PC-9 (cell line): ENCODE measurements at regions not wholly inside any gene's neighbourhood (a gene's known extent, or its start where the extent isn't known, plus 50 kb on each side); places are given as distances from the start of the nearest gene placed in this dataset.

Experiments
- BruUV-seq: library from RNA; stranded (reverse); fragments of 400-500 nt; replicated peaks from 2 replicates; lab custom pipeline; 2021; lab: Mats Ljungman, UMichigan
- CTCF ChIA-PET: fragments of 300-600 bp; sonication (Branson Sonifier 250); formaldehyde crosslinking; loops from one replicate; lab custom pipeline; 2022; ENCODE audit warnings: antibody characterized with exemption; lab: Charles Lee
- POLR2A ChIA-PET: fragments of 300-600 bp; sonication (Branson Sonifier 250); formaldehyde crosslinking; loops from one replicate; lab custom pipeline; 2022; ENCODE audit warnings: antibody characterized with exemption; ENCODE audit not compliant: unreplicated experiment; lab: Charles Lee
- DNase-seq, 2 experiments: peaks; one replicate each; pipeline versions ENCODE4 v3.0.0 to v3.0.0-alpha.2; 2015 to 2022; ENCODE audit warnings: mixed read lengths in 1 of 2
- H2AFZ ChIP-seq: fragments of 200-600 bp; sonication (generic); 2 replicates; pipeline ENCODE4 v1.8.1; 2017; ENCODE audit warnings: antibody characterized with exemption
- H3F3A ChIP-seq: fragments of 200-600 bp; sonication (generic); 2 replicates; pipeline ENCODE4 v1.8.1; 2017; ENCODE audit warnings: antibody characterized with exemption, mild to moderate bottlenecking, low read depth; ENCODE audit not compliant: insufficient read depth
- H3K27ac ChIP-seq: fragments of 200-600 bp; sonication (generic); 2 replicates; pipeline ENCODE4 v1.6.1; 2016; ENCODE audit warnings: mixed run types
- H3K27me3 ChIP-seq: fragments of 200-600 bp; sonication (generic); 2 replicates; pipeline ENCODE4 v1.6.1; 2016; ENCODE audit warnings: low read depth, mixed run types; ENCODE audit not compliant: insufficient read depth
- H3K36me3 ChIP-seq: fragments of 200-600 bp; sonication (generic); 2 replicates; pipeline ENCODE4 v1.6.1; 2016; ENCODE audit warnings: low read depth, mixed run types
- H3K4me1 ChIP-seq: fragments of 200-600 bp; sonication (generic); replicated peaks from 2 replicates; pipeline ENCODE4 v1.6.1; 2016; ENCODE audit warnings: mixed run types; ENCODE audit not compliant: insufficient read depth
- H3K4me2 ChIP-seq: fragments of 200-600 bp; sonication (generic); 2 replicates; pipeline ENCODE4 v1.6.1; 2017; ENCODE audit warnings: mixed run types
- H3K4me3 ChIP-seq: fragments of 200-600 bp; sonication (generic); 2 replicates; pipeline ENCODE4 v1.6.1; 2016; ENCODE audit warnings: mixed run types
- H3K79me2 ChIP-seq: fragments of 200-600 bp; sonication (generic); 2 replicates; pipeline ENCODE4 v1.6.1; 2017; ENCODE audit warnings: low read depth, mixed run types
- H3K9me2 ChIP-seq: fragments of 200-600 bp; sonication (generic); 2 replicates; pipeline ENCODE4 v1.8.1; 2017; ENCODE audit warnings: mild to moderate bottlenecking; ENCODE audit not compliant: insufficient read depth
- H3K9me3 ChIP-seq: fragments of 200-600 bp; sonication (generic); 2 replicates; pipeline ENCODE4 v1.8.1; 2016; ENCODE audit warnings: low read depth; ENCODE audit not compliant: insufficient read depth
- H4K20me1 ChIP-seq: fragments of 200-600 bp; sonication (generic); 2 replicates; pipeline ENCODE4 v1.8.1; 2017; ENCODE audit not compliant: insufficient read depth
- EZH2 ChIP-seq: fragments of 200-600 bp; sonication (generic); IDR thresholded peaks from 2 replicates; pipeline ENCODE4 v1.8.0; 2017; ENCODE audit warnings: antibody characterized with exemption, low read depth
- intact Hi-C: fragments of 100-400 bp; cut with micrococcal nuclease; formaldehyde crosslinking; loops from one replicate; pipeline ENCODE4 v1.10.0; 2022; ENCODE audit not compliant: unreplicated experiment
- TF ChIP-seq, protein P1 (sequence below): fragments of 200-600 bp; sonication (generic); conservative IDR thresholded peaks from 2 replicates; pipeline ENCODE4 v1.6.1; 2017; ENCODE audit warnings: mixed run types, antibody characterized with exemption, mild to moderate bottlenecking, moderate library complexity

DNA sequence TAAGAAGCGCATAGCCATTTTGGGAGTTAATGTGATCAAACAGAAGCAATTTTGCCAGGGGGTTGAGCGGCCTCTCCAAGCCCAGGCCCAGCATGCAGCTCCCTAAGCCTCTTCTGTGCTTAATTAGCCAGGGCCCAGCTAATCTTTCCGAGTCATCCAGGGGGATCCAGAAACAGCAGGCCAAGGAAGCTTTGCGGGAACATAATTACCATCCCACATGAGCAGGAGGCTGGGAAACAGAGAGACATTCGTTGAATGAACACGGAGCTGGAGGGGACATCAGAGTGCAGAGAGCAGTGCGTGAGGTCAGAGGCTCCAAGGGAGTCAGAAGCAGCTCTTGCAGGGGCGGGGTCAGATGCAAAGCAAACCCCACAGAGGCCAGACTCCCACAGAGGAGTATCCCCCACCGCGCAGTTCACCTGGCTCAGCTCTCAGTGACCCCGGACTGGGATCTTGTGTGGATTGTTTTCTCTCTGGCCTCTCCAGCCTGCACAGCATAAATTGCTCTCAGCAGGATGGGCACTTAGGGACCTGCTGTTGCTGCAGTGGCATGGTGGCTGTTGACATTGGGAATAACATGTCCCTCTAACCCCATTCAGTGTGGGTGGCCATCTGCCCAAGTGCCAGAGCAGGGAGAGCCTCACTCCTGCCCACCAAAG lies 657.4 kb downstream of the AJAP1 start:
- Histone ChIP-seq H3K4me1 (no peaks in the 10 kb centered on the region), H3K9me2 (no peaks in the 10 kb centered on the region), H3K79me2 (no peaks in the 10 kb centered on the region), H3K27me3 (peaks cover 20% of the 10 kb centered on the region), H2AFZ (no peak overlapping the region), H3K4me2 (no peak overlapping the region), H3K4me3 (no peak overlapping the region), H3F3A (no peaks in the 10 kb centered on the region), H3K36me3 (no peaks in the 10 kb centered on the region), H3K27ac (no peak overlapping the region), H3K9me3 (no peaks in the 10 kb centered on the region), H4K20me1 (no peaks in the 10 kb centered on the region)
- no peak for TF ChIP-seq EZH2
- TF ChIP-seq, protein P1, sequence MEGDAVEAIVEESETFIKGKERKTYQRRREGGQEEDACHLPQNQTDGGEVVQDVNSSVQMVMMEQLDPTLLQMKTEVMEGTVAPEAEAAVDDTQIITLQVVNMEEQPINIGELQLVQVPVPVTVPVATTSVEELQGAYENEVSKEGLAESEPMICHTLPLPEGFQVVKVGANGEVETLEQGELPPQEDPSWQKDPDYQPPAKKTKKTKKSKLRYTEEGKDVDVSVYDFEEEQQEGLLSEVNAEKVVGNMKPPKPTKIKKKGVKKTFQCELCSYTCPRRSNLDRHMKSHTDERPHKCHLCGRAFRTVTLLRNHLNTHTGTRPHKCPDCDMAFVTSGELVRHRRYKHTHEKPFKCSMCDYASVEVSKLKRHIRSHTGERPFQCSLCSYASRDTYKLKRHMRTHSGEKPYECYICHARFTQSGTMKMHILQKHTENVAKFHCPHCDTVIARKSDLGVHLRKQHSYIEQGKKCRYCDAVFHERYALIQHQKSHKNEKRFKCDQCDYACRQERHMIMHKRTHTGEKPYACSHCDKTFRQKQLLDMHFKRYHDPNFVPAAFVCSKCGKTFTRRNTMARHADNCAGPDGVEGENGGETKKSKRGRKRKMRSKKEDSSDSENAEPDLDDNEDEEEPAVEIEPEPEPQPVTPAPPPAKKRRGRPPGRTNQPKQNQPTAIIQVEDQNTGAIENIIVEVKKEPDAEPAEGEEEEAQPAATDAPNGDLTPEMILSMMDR: no peak
- DNase-seq: no peak
- no TSS peak for BruUV-seq
- intact Hi-C loops: no loop called here
- ChIA-PET POLR2A (no interaction called here), CTCF (no interaction called here)

DNA sequence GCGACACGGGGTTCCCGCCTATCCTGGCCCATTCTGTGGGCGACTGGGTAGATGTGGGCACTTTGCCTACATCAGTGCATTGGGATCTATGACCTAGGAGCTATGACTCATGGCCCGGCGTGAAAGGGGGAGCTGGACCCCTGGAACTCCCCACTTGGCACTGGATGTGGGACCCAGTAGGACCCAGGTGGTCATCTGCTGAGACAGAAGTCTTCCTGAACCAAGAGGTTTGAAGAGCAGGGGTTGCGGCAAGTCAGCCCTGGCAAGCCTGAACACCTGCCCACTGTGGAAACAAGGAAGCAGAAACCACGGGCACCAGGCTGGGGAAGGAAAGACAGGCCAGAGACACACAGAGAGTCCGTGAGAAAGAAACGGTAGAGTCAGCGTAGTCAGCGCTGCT lies 656.7 kb downstream of the AJAP1 start:
- Histone ChIP-seq H3K79me2 (no peaks in the 10 kb centered on the region), H3K4me3 (no peak overlapping the region), H3K36me3 (no peaks in the 10 kb centered on the region), H3K27ac (no peak overlapping the region), H3K4me2 (no peak overlapping the region), H4K20me1 (no peaks in the 10 kb centered on the region), H3K27me3 (peaks cover 15% of the 10 kb centered on the region), H2AFZ (no peak overlapping the region), H3K9me2 (no peaks in the 10 kb centered on the region), H3K9me3 (no peaks in the 10 kb centered on the region), H3K4me1 (no peaks in the 10 kb centered on the region), H3F3A (no peaks in the 10 kb centered on the region)
- no peak for DNase-seq
- no TSS peak for BruUV-seq
- intact Hi-C loops: no loop called here
- no peak for TF ChIP-seq EZH2
- TF ChIP-seq, protein P1: no peak
- POLR2A ChIA-PET: no interaction called here
- CTCF ChIA-PET: no interaction called here

DNA sequence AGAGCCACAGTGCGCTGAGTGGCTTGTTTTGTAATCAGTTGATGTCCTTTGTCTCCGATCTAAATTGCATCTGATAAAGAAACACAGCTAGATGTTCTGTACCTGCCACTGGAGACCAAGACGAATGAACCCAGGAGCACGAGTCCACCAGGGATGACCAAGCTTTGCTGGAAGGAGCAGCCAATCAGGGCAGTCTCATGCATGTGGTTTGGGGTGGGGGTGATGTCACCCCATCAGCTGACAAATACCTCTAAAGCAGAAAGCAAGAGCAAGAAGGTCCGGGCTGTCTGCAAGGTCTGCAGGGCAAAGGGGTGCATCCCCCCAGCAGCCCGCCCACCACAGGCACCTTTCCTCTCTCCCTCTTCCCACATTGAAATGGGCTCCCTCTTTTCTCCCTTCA lies 653.8 kb downstream of the AJAP1 start:
- H4K20me1 ChIP-seq: no peaks in the 10 kb centered on the region
- BruUV-seq: no TSS peak
- H3F3A ChIP-seq: no peaks in the 10 kb centered on the region
- H3K4me2 ChIP-seq: no peak overlapping the region
- intact Hi-C loops: no loop called here
- DNase-seq: no peak
- no peaks in the 10 kb centered on the region for H3K9me3 ChIP-seq
- H3K4me1 ChIP-seq: no peaks in the 10 kb centered on the region
- no peak for TF ChIP-seq EZH2
- TF ChIP-seq, protein P1: no peak
- no peak overlapping the region for H2AFZ ChIP-seq
- CTCF ChIA-PET: no interaction called here
- no peaks in the 10 kb centered on the region for H3K36me3 ChIP-seq
- H3K27me3 ChIP-seq: peaks cover 15% of the 10 kb centered on the region; the same call in 1 of the 2 replicates
- no peaks in the 10 kb centered on the region for H3K79me2 ChIP-seq
- POLR2A ChIA-PET: no interaction called here
- no peak overlapping the region for H3K27ac ChIP-seq
- H3K4me3 ChIP-seq: no peak overlapping the region
- H3K9me2 ChIP-seq: no peaks in the 10 kb centered on the region
